ENCODE measurements at regions not wholly inside any gene's neighbourhood (a gene's known extent, or its start where the extent isn't known, plus 50 kb on each side); places are given as distances from the start of the nearest gene placed in this dataset.

DNA sequence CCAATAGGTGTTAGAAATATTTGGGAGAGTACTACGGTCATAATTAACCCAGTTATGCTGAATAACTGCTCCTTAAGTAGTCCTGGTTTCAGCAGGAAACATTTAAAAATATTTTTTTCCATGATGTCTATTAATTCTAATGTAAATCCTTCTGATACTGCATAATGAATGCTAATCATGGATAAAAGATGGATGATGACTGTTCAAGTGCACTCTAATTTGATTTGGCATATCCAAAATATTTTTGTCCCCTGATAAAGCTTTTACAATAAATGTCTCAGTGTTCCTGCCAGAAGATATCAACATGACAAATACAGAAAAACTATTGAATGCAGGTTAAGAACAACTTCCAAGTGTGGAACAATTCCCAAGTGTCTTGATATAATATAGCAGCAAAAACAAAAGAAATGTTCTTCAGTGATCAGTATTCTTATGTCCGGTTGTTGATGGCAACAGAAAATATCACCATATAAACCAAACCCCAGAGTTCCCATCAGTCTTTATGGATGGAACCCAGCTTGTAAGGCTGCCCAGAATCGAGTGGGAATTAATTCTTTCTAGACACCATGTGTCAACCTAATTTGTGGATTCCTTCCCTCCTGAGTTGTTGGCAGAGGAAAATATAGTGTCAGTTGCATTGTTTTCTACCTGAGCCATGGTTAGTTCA lies 205.4 kb upstream of the GK2 start:
- Histone ChIP-seq H3K4me1 (ENCODE audit: insufficient read depth) (no peaks in the 10 kb centered on the region), H4K20me1 (ENCODE audit: insufficient read depth, poor library complexity, severe bottlenecking) (no peaks in the 10 kb centered on the region), H3K4me3 (no peak overlapping the region), H3K36me3 (replicated peaks; ENCODE audit: insufficient read depth, low read depth) (no peaks in the 10 kb centered on the region), H3K9me3 (ENCODE audit: low read depth) (no peaks in the 10 kb centered on the region), H3K79me2 (no peaks in the 10 kb centered on the region), H3K27ac (no peak overlapping the region), H3K9me2 (replicated peaks; ENCODE audit: insufficient read depth) (no peaks in the 10 kb centered on the region), H3K4me2 (no peak overlapping the region), H3K27me3 (no peaks in the 10 kb centered on the region), H2AFZ (no peak overlapping the region)
- DNase-seq (ENCODE audit: low spot score) = no peak
- TF ChIP-seq, protein P1, sequence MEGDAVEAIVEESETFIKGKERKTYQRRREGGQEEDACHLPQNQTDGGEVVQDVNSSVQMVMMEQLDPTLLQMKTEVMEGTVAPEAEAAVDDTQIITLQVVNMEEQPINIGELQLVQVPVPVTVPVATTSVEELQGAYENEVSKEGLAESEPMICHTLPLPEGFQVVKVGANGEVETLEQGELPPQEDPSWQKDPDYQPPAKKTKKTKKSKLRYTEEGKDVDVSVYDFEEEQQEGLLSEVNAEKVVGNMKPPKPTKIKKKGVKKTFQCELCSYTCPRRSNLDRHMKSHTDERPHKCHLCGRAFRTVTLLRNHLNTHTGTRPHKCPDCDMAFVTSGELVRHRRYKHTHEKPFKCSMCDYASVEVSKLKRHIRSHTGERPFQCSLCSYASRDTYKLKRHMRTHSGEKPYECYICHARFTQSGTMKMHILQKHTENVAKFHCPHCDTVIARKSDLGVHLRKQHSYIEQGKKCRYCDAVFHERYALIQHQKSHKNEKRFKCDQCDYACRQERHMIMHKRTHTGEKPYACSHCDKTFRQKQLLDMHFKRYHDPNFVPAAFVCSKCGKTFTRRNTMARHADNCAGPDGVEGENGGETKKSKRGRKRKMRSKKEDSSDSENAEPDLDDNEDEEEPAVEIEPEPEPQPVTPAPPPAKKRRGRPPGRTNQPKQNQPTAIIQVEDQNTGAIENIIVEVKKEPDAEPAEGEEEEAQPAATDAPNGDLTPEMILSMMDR (IDR thresholded peaks at IDR 0.05; ENCODE audit: poor library complexity) = no peak
- TF ChIP-seq EZH2phosphoT487 (IDR thresholded peaks at IDR 0.05; ENCODE audit: low read depth, severe bottlenecking, unreplicated experiment) (no peak), EZH2 (IDR thresholded peaks at IDR 0.05; ENCODE audit: borderline replicate concordance) (no peak)
- WGBS (ENCODE audit: low lambda C conversion rate, missing lambda C conversion rate) = 91% methylated on average over 3 of the region's 3 CpGs

DNA sequence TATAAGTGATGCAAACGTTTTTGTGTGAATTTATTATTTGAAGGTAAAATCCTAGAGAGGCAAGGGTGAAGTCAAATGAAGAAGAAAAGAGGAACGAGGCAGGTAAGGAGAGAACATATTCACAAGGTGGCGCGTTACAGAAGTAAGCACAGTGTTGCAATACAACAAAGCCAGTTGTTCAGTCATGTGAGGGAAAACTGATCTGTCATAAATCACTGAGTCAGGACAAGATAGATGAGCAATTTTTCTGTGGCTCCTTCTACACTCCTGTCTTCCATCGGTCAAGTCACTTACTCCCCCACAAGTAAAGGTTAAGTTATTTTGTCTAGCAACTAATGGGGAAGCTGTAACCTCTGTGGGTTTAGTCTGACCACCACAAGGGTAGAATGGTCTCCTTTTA lies 203.0 kb upstream of the GK2 start:
- Histone ChIP-seq H3K36me3 (replicated peaks; ENCODE audit: insufficient read depth, low read depth) (no peaks in the 10 kb centered on the region), H3K4me1 (ENCODE audit: insufficient read depth) (no peaks in the 10 kb centered on the region), H3K4me3 (no peak overlapping the region), H3K27ac (no peak overlapping the region), H3K9me3 (ENCODE audit: low read depth) (no peaks in the 10 kb centered on the region), H4K20me1 (ENCODE audit: insufficient read depth, poor library complexity, severe bottlenecking) (no peaks in the 10 kb centered on the region), H3K79me2 (no peaks in the 10 kb centered on the region), H3K27me3 (no peaks in the 10 kb centered on the region), H3K9me2 (replicated peaks; ENCODE audit: insufficient read depth) (no peaks in the 10 kb centered on the region), H2AFZ (no peak overlapping the region), H3K4me2 (no peak overlapping the region)
- no peak for TF ChIP-seq EZH2 (IDR thresholded peaks at IDR 0.05; ENCODE audit: borderline replicate concordance)
- TF ChIP-seq EZH2phosphoT487 (IDR thresholded peaks at IDR 0.05; ENCODE audit: low read depth, severe bottlenecking, unreplicated experiment) = no peak
- TF ChIP-seq, protein P1 (IDR thresholded peaks at IDR 0.05; ENCODE audit: poor library complexity) = no peak
- DNase-seq (ENCODE audit: low spot score) = no peak
- 84% methylated on average over 5 of the region's 5 CpGs for WGBS (ENCODE audit: low lambda C conversion rate, missing lambda C conversion rate)

DNA sequence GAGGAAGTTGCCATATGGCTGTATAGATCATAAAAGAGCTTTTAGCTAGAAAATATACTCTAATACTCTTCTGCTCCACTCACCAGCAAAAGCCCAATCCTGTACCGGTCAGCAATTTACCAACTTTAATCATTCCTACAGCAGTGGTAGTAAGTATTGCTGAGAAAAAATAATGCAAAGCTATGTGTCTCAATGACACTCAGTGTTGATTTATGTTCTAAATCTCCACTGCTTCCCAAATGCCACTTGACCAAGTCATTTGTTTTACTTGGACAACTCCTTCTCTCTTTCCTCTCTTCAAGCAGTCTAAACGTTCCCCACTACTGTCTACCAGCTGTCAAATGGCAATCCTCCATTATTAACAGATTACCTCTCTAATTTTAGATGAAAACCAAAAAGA lies 201.8 kb upstream of the GK2 start:
- H3K4me2 ChIP-seq = no peak overlapping the region
- H3K79me2 ChIP-seq = no peaks in the 10 kb centered on the region
- H2AFZ ChIP-seq = no peak overlapping the region
- WGBS (ENCODE audit: low lambda C conversion rate, missing lambda C conversion rate) = 76% methylated on average over 2 of the region's 2 CpGs
- no peaks in the 10 kb centered on the region for H3K27me3 ChIP-seq
- TF ChIP-seq EZH2phosphoT487 (IDR thresholded peaks at IDR 0.05; ENCODE audit: low read depth, severe bottlenecking, unreplicated experiment) (no peak), EZH2 (IDR thresholded peaks at IDR 0.05; ENCODE audit: borderline replicate concordance) (no peak)
- TF ChIP-seq, protein P1 (IDR thresholded peaks at IDR 0.05; ENCODE audit: poor library complexity) = no peak
- H3K4me1 ChIP-seq (ENCODE audit: insufficient read depth) = no peaks in the 10 kb centered on the region
- H3K9me2 ChIP-seq (replicated peaks; ENCODE audit: insufficient read depth) = no peaks in the 10 kb centered on the region
- H4K20me1 ChIP-seq (ENCODE audit: insufficient read depth, poor library complexity, severe bottlenecking) = no peaks in the 10 kb centered on the region
- H3K36me3 ChIP-seq (replicated peaks; ENCODE audit: insufficient read depth, low read depth) = no peaks in the 10 kb centered on the region
- no peak for DNase-seq (ENCODE audit: low spot score)
- H3K4me3 ChIP-seq = no peak overlapping the region
- H3K9me3 ChIP-seq (ENCODE audit: low read depth) = no peaks in the 10 kb centered on the region
- H3K27ac ChIP-seq = no peak overlapping the region

Measured in hepatocyte (in vitro differentiated cells).